K562 (cell line): ENCODE measurements at regions not wholly inside any gene's neighbourhood (a gene's known extent, or its start where the extent isn't known, plus 50 kb on each side); places are given as distances from the start of the nearest gene placed in this dataset.

Experiments
- ATAC-seq: fragments of 200-7000 bp; cut with Tn5 transposase; 3 replicates; pipeline ENCODE4 v1.9.1; 2020; ENCODE audit warnings: moderate library complexity
- BruUV-seq: library from RNA; stranded (reverse); fragments of 400-500 nt; replicated peaks from 2 replicates; lab custom pipeline; 2021; lab: Mats Ljungman, UMichigan
- CTCF ChIA-PET: fragments of 300-600 bp; formaldehyde crosslinking; extraction: SDS; loops from one replicate; lab custom pipeline; 2021; ENCODE audit warnings: low intra/inter-chr PET ratio; lab: Yijun Ruan, JAX
- POLR2A ChIA-PET: fragments of 300-600, 350-650 bp; sonication (Branson Sonifier 250); formaldehyde crosslinking; extraction: SDS; loops from one replicate; lab custom pipeline; 2021; ENCODE audit warnings: antibody characterized with exemption, inconsistent platforms; lab: Yijun Ruan, JAX
- DNase-seq, 4 experiments: peaks; one replicate each; pipeline versions ENCODE4 v3.0.0 to v3.0.0-alpha.2; 2011 to 2018; ENCODE audit warnings: low spot score in 3 of 4, mixed read lengths in 3 of 4; ENCODE audit errors: extremely low read depth in 1 of 4
- FAIRE-seq: peaks from 2 replicates; lab custom pipeline; 2011; peaks lifted over from hg19 to GRCh38; lab: Jason Lieb, UNC
- H2AFZ ChIP-seq: 2 replicates; pipeline ENCODE4 v1.6.0; 2011; ENCODE audit warnings: low read depth, low read length, control low read depth, inconsistent platforms
- H3K27ac ChIP-seq: fragments of 200-600 bp; 3 replicates; pipeline ENCODE4 v1.8.0; 2011; ENCODE audit warnings: low read depth, mild to moderate bottlenecking, control low read depth, inconsistent platforms, low read length, moderate library complexity, mixed read lengths; ENCODE audit errors: extremely low read depth
- H3K27me3 ChIP-seq, 2 experiments: fragments of 300-600 bp in 1 of 2; 2 replicates in 1 of 2; 3 replicates in 1 of 2; pipeline versions ENCODE4 v1.6.0 to v1.8.0; 2011; ENCODE audit warnings: inconsistent platforms in 2 of 2, low read length in 2 of 2, mild to moderate bottlenecking in 1 of 2, mixed read lengths in 1 of 2, moderate library complexity in 1 of 2; ENCODE audit not compliant: control insufficient read depth in 2 of 2, insufficient read depth in 2 of 2
- H3K36me3 ChIP-seq: fragments of 300-600 bp; 3 replicates; pipeline ENCODE4 v1.8.0; 2011; ENCODE audit warnings: mild to moderate bottlenecking, low read length, inconsistent platforms; ENCODE audit not compliant: control insufficient read depth, insufficient read depth
- H3K4me1 ChIP-seq, 2 experiments: fragments of 200-600 bp in 1 of 2; replicated peaks in 1 of 2; 2 replicates in 1 of 2; 3 replicates in 1 of 2; pipeline versions ENCODE4 v1.5.1 to v1.8.0; 2011; ENCODE audit warnings: inconsistent platforms in 2 of 2, low read length in 2 of 2, mild to moderate bottlenecking in 1 of 2, mixed read lengths in 1 of 2, moderate library complexity in 1 of 2; ENCODE audit not compliant: control insufficient read depth in 2 of 2, insufficient read depth in 2 of 2
- H3K4me2 ChIP-seq: 2 replicates; pipeline ENCODE4 v1.6.1; 2011; ENCODE audit warnings: low read length, control low read depth, inconsistent platforms, mixed read lengths; ENCODE audit not compliant: insufficient read depth
- H3K4me3 ChIP-seq: fragments of 200-600 bp; sonication (generic), shearing (Covaris generic); 2 replicates; pipeline ENCODE4 v1.5.1; 2016; ENCODE audit warnings: control low read depth, inconsistent platforms
- H3K79me2 ChIP-seq: fragments of 200-600 bp; 3 replicates; pipeline ENCODE4 v1.8.0; 2011; ENCODE audit warnings: low read length, inconsistent platforms; ENCODE audit not compliant: control insufficient read depth, insufficient read depth
- H3K9ac ChIP-seq, 2 experiments: 2 replicates each; pipeline versions ENCODE4 v1.6.0 to v1.6.1; 2011; ENCODE audit warnings: low read depth in 2 of 2, low read length in 2 of 2, control low read depth in 1 of 2, inconsistent platforms in 1 of 2, mild to moderate bottlenecking in 1 of 2, mixed read lengths in 1 of 2; ENCODE audit not compliant: insufficient read depth in 1 of 2
- H3K9me1 ChIP-seq: one replicate; pipeline ENCODE4 v1.6.0; 2011; ENCODE audit warnings: inconsistent platforms, mild to moderate bottlenecking, low read length, moderate library complexity; ENCODE audit not compliant: control insufficient read depth, insufficient read depth
- H3K9me3 ChIP-seq: replicated peaks from 2 replicates; pipeline ENCODE4 v1.5.1; 2011; ENCODE audit warnings: low read depth, low read length, inconsistent platforms; ENCODE audit not compliant: control insufficient read depth, insufficient read depth
- H4K20me1 ChIP-seq: replicated peaks from 2 replicates; pipeline ENCODE4 v1.6.1; 2011; ENCODE audit warnings: low read length, inconsistent platforms, mixed read lengths; ENCODE audit not compliant: control insufficient read depth, insufficient read depth
- CBX5 ChIP-seq: IDR thresholded peaks from 2 replicates; pipeline ENCODE4 v1.6.1; 2014; ENCODE audit warnings: low read depth, borderline replicate concordance
- MTF1 ChIP-seq: fragments of 250-450 bp; sonication (Bioruptor Pico); IDR thresholded peaks from 2 replicates; pipeline ENCODE4 v1.9.0; 2021; ENCODE audit warnings: moderate library complexity, mild to moderate bottlenecking, inconsistent platforms, borderline replicate concordance
- SRSF3 ChIP-seq: fragments of 200-400 bp; formaldehyde crosslinking; IDR thresholded peaks from 2 replicates; pipeline ENCODE4 v1.6.1; 2016; ENCODE audit warnings: mild to moderate bottlenecking, low read length, moderate library complexity; ENCODE audit not compliant: insufficient read depth
- THRAP3 ChIP-seq: fragments of 450-650 bp; IDR thresholded peaks from 2 replicates; pipeline ENCODE4 v1.6.1; 2016; ENCODE audit warnings: mild to moderate bottlenecking, inconsistent platforms, borderline replicate concordance
- ZNF175 ChIP-seq: fragments of 200-800 bp; sonication (Bioruptor generic); IDR thresholded peaks from 2 replicates; pipeline ENCODE4 v1.6.1; 2016; ENCODE audit warnings: low read depth, mild to moderate bottlenecking, missing genetic modification characterization, missing compliant biosample characterization
- ZNF224 ChIP-seq: sonication (generic); formaldehyde crosslinking; IDR thresholded peaks from 2 replicates; pipeline ENCODE4 v1.8.0; 2022; ENCODE audit warnings: mild to moderate bottlenecking, missing genetic modification reagents
- ZNF324 ChIP-seq: fragments of 250-450 bp; sonication (Bioruptor Pico); IDR thresholded peaks from 2 replicates; pipeline ENCODE4 v1.4.0; 2020; ENCODE audit warnings: mild to moderate bottlenecking
- WGBS: fragments of 100-300 bp; shearing (Covaris generic); methylation state at CpG from one replicate; pipeline ENCODE4 v1.1.6; 2016; ENCODE audit warnings: low coverage, mixed read lengths; ENCODE audit not compliant: insufficient coverage; ENCODE audit errors: missing lambda C conversion rate; 5-methylcytosine and 5-hydroxymethylcytosine counted together
- in situ Hi-C: fragments of 300-500 bp; cut with MboI; formaldehyde crosslinking; loops from 4 replicates; pipeline ENCODE4 v1.15.0; 2018; ENCODE audit warnings: inconsistent platforms, mixed read lengths
- intact Hi-C: fragments of 100-400 bp; cut with micrococcal nuclease; formaldehyde crosslinking; loops from 2 replicates; pipeline ENCODE4 v1.14.2; 2022
- TF ChIP-seq, protein P1 (sequence below), 2 experiments: fragments of 250-450 bp in 1 of 2; fragments of 450-650 bp in 1 of 2; sonication (Bioruptor Pico) in 1 of 2; IDR thresholded peaks; 2 replicates each; pipeline versions ENCODE4 v1.6.1 to v1.8.0; 2016 to 2021; ENCODE audit warnings: mild to moderate bottlenecking in 2 of 2, moderate library complexity in 2 of 2, missing compliant biosample characterization in 1 of 2, missing genetic modification characterization in 1 of 2
- TF ChIP-seq, protein P2 (sequence below): fragments of 250-450 bp; sonication (Bioruptor Pico); IDR thresholded peaks from 2 replicates; pipeline ENCODE4 v1.6.1; 2021; ENCODE audit warnings: mild to moderate bottlenecking
- TF ChIP-seq, protein P3 (sequence below): fragments of 250-450 bp; sonication (Bioruptor Pico); IDR thresholded peaks from 2 replicates; pipeline ENCODE4 v1.8.0; 2022; ENCODE audit warnings: moderate library complexity, mild to moderate bottlenecking, inconsistent platforms

DNA sequence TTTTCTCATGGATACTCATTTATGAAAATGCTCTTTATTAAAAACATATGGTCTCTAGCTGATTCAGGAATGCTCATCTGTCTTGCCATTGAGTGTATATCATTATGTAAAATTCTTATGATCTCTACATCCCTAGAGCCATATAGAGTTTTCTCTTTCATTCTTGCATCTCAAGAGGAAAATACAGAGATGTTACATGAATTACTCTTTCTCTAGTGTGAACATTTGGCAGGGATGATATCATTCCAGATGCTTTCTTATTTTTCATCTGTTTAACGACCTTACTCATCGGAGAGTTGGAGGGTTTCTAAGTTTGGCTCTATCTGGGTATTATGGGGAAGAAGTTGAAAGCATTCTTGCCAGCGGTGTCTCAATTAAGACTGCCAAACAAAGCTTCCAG, 202.9 kb upstream of the SLC7A11 start (continued):
- TF ChIP-seq, protein P1, sequence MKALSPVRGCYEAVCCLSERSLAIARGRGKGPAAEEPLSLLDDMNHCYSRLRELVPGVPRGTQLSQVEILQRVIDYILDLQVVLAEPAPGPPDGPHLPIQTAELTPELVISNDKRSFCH (CRISPR knock-in tag; IDR thresholded peaks at IDR 0.05) = no peak
- TF ChIP-seq, protein P1 (tag; IDR thresholded peaks at IDR 0.05) = no peak
- TF ChIP-seq ZNF324 (no peak), MTF1 (no peak), CBX5 (no peak)
- TF ChIP-seq, all 486 proteins: peak for 0

DNA sequence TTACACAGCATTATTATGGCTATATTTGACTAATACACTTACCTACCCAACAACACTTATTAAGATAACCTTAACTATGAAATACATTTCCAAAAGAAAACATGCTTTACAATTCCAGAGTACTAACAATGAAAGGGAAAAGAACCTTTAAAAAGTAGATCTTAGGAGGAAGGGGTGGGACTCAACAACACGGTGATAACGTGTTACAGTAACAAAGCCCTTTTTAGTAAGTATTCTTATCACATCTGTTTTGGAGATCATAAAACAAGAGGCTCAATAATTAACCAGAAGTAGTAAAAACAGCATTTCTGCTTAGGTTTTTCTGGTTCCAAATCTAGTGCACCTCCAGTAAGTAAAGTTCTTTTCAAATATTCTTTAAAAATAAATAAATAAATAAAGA, 202.1 kb upstream of the SLC7A11 start:
- BruUV-seq = no TSS peak
- FAIRE-seq = no peak

More for the DNA sequence above, 202.1 kb upstream of the SLC7A11 start:
- intact Hi-C loops = no loop called here
- Histone ChIP-seq H3K4me1 (no peaks in the 10 kb centered on the region; a peak in 2 of 5 replicates), H3K27ac (no peak overlapping the region), H3K9me1 (no peaks in the 10 kb centered on the region), H3K27me3 (no peaks in the 10 kb centered on the region), H3K9ac (no peak overlapping the region), H3K4me2 (no peak overlapping the region), H3K9me3 (peaks cover 2% of the 10 kb centered on the region; the same call in 1 of the 2 replicates), H3K4me3 (no peak overlapping the region), H2AFZ (no peak overlapping the region), H4K20me1 (no peaks in the 10 kb centered on the region)
- in situ Hi-C loops = no loop called here
- DNase-seq (no peak), ATAC-seq (no peak)
- ChIA-PET CTCF (no interaction called here), POLR2A (no interaction called here)
- TF ChIP-seq, protein P2, sequence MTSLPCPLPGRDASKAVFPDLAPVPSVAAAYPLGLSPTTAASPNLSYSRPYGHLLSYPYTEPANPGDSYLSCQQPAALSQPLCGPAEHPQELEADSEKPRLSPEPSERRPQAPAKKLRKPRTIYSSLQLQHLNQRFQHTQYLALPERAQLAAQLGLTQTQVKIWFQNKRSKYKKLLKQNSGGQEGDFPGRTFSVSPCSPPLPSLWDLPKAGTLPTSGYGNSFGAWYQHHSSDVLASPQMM (CRISPR knock-in tag) = no peak
- TF ChIP-seq, protein P3, sequence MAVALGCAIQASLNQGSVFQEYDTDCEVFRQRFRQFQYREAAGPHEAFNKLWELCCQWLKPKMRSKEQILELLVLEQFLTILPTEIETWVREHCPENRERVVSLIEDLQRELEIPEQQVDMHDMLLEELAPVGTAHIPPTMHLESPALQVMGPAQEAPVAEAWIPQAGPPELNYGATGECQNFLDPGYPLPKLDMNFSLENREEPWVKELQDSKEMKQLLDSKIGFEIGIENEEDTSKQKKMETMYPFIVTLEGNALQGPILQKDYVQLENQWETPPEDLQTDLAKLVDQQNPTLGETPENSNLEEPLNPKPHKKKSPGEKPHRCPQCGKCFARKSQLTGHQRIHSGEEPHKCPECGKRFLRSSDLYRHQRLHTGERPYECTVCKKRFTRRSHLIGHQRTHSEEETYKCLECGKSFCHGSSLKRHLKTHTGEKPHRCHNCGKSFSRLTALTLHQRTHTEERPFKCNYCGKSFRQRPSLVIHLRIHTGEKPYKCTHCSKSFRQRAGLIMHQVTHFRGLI (CRISPR knock-in tag) = no peak
- TF ChIP-seq THRAP3 (no peak), ZNF175 (CRISPR knock-in tag) (no peak), SRSF3 (no peak), ZNF224 (no peak)
- TF ChIP-seq, all 486 proteins: peak for 0
- Histone ChIP-seq H3K36me3 (no peaks in the 10 kb centered on the region), H3K79me2 (no peaks in the 10 kb centered on the region)
- WGBS = 67% methylated on average over 2 of the region's 2 CpGs
